ENCODE measurements at regions not wholly inside any gene's neighbourhood (a gene's known extent, or its start where the extent isn't known, plus 50 kb on each side); places are given as distances from the start of the nearest gene placed in this dataset.

GRCh38 chr12:5204831-5205230 is 161.2 kb downstream of the KCNA5 start:
- TF ChIP-seq CTCF (IDR thresholded peaks at IDR 0.05; ENCODE audit: low read depth, low read length, missing input control) = no peak
- no peak for TF ChIP-seq FOXA1 (IDR thresholded peaks at IDR 0.05)
- TF ChIP-seq JUND (IDR thresholded peaks at IDR 0.05) = no peak
- TF ChIP-seq TAF1 (conservative IDR thresholded peaks at IDR 0.05) = no peak
- TF ChIP-seq ATF3 (IDR thresholded peaks at IDR 0.05) = no peak
- TF ChIP-seq SP1 (IDR thresholded peaks at IDR 0.05) = no peak
- no peak for TF ChIP-seq MAX (IDR thresholded peaks at IDR 0.05)
- no peak for TF ChIP-seq REST (IDR thresholded peaks at IDR 0.05)
- no peak for TF ChIP-seq YY1 (IDR thresholded peaks at IDR 0.05)
- TF ChIP-seq EGR1 (IDR thresholded peaks at IDR 0.05; ENCODE audit: low read depth in 2 of 2) = no peak
